CD4-positive, alpha-beta T cell treated with Interleukin-6 at 100 ng/mL for 8 hours (primary cell): ENCODE measurements at regions not wholly inside any gene's neighbourhood (a gene's known extent, or its start where the extent isn't known, plus 50 kb on each side); places are given as distances from the start of the nearest gene placed in this dataset.
"Not testable (repeated sequence)": the region's sequence is repeated elsewhere in the genome, so short reads cannot be mapped to it uniquely, and the experiment has no call there.

ENCODE experiments used
- DNase-seq: peaks from one replicate; pipeline ENCODE4 v3.0.0-alpha.2; 2020; ENCODE audit warnings: mixed read lengths, low spot score

DNA sequence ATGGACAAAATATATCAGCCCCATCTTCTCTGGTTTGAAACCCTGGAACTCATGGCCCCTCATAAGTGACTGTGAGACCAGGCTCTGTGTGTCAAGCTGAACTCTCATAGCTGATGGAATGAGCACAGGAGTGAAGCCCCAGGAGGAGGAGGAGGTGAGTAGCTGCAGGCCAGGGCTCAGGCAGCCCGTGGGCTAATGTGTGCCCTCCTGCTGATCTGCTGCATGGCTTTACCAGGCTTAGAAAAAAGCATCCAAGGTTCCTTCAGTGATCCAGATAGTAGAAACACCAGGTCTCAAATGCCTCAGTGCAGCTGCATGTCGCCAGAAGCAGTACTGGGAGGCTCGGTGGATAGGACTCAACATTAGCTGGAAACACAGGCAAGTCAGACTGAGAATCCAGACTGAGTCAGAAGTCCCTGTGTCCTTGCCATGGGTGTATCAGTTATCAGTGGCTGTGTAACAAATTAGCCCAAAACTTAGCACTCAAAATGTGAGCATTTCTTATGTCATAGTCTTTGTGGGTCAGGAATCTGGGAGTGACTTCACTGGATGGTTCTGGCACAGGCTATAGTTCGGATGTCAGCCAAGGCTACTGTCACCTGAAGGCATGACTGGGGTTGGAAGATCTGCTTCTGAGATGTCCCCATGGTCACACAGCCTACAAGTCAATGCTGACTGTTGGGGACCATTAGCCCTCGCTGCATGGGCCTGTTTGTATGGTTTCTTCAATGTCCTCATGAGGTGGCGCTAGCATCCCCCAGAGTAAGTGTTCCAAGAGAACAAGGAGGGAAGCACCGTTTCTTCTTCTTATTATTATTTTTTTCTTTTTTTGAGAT, 255.4 kb upstream of the IRF2BP2 start:
- no peak for DNase-seq

DNA sequence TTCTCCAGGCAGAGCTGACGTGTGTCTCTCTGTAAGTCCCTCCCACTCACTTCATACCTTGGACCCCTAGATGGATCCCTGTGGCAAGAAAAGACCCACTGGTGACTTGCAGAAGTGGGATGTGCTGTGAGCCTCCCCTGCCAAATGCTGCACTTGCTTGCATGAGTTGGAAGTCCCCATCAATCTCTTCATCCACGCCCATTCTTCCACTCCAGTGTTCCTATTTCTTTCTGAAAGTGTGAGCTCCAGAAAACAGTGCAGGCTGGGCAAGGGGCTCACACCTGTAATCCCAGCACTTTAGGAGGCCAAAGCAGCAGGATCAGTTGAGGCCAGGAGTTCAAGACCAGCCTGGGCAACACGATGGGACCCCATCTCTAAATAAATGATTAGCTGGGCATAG, 254.1 kb upstream of the IRF2BP2 start:
- no peak for DNase-seq

DNA sequence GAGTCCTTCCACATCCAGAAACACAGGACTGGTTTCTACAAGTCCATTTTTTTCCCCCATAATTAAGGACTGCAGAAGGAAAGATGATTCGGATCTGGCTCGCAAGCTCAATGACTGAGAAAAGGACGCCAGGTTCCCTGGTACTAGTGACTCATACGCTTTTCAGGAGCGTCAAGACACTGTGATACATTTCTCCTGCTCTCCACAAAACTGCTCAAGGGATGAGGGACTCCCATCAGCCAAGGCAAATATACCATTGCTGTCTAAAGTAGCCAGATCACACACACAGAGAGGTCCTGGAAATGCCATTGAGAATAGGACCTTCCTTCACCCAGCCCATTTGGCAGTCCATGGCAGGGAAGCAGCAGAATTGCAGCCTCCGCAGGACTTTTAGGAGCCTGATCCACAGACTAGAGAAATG, 253.6 kb upstream of the IRF2BP2 start:
- no peak for DNase-seq

DNA sequence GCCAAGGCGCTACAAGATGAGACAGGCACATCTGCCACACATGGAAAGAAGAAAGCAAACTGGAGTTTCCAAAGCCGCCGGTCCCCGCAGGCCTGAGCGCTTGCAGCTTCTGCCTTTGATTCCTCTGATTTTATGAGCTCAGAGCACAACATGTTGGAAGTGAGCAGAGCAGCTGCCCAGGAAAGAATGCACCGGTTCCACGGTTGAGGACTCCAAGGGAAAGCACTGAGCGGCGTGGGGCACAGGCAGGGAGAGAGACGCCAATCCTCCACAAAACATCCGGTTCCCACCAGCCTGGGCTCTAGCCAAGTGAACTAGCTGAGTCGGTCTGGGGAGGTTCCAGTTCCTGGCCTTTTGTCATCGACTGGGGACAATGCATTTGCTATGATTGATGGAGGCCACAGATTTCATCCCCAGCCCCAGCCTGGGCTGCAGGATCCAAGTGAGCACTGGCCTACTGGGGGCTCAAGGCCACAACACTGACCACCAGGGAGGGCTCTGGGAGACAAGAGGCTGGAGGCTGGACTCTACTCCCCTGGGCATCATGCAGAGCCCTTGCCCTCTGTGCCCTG, 253.1 kb upstream of the IRF2BP2 start:
- DNase-seq = no peak

DNA sequence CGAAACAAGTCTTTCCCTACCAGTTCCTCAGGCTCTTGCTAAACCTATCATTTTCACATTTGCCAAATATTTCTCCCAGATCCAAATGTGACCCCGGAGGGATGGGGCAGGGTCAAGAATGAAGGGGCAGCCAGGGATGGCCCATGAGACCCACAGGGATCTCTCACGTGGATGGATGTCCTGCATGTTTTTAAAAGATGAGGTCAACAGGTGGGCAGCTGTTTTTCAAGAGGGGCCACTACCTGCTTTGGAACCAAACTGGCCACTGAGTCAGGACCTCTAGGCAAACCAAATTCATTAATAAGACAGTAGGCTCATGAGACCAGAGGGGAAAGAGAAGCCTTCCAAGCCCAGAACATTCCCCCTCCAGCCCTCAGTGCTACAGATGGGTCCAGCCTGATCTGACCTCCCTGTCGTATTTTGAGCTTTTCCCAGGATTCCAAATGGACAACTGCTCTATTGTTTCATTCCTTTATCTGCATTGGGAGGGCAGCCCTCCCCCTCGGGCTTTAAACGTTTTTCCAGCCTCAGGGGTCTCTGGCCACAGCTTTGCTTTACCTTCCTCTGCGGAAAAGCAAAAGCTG, 252.5 kb upstream of the IRF2BP2 start:
- DNase-seq = no peak

DNA sequence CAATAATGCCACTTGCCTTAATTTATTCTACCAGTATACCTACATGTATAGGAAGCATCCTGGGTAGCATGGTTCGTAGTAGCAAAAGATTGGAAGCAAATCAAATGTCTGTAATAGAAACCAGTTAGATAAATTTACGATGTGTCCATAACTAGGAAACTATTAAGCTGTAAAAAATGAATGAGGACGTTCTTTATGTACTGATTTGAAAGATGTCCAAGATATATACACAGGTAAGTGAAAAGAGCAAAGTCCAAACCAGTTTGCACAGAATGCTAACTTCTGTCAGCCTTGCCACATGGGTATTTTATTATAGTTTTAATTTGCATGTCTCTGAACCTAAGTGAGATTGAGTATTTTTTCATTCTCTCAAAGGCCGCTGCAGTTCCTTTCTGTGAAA, 251.8 kb upstream of the IRF2BP2 start:
- no peak for DNase-seq

DNA sequence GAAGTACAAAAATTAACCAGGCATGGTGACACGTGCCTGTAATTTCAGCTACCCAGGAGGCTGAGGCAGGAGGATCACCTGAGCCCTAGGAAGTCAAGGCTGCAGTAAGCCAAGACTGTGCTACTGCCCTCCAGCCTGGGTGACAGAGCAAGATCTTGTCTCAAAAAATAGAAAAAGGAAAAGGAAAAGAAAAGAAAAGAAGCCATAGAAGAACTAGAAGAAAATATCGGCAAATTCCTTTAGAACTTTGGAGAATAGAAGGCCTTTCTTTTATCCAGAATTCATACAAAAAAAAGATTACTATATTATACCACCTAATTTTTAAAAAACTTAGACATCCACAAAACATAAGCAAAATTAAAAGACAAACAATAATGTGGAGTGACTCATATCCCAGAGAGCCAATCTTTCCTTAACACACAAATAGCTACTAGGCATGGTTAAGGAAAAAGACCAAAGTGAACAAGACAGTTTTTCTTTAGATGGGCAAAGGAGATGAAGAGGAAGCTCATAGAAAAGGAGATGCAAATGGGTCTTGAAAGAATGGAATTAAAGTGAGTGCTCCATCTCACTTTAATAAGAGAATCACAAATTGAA, 251.1 kb upstream of the IRF2BP2 start:
- no peak for DNase-seq

DNA sequence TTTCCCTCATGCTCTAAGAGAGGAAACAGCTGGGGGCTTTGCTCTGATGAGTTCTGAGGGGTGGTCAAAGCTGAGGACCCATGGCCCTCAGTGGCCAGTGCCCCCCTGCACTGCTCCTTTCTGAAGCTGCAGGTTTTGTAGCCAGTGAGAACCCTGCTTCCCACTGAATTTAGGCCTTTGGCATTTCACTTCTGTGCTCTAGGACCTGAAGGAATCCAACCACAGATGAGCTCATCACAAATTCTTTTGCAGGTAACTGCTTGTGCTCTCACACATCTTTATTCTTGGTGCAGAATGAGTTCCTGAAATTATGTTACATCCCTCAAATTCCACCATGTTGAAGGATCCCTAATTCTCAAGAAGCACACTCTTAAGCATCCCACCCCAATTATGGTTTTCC, 248.7 kb upstream of the IRF2BP2 start:
- no peak for DNase-seq

DNA sequence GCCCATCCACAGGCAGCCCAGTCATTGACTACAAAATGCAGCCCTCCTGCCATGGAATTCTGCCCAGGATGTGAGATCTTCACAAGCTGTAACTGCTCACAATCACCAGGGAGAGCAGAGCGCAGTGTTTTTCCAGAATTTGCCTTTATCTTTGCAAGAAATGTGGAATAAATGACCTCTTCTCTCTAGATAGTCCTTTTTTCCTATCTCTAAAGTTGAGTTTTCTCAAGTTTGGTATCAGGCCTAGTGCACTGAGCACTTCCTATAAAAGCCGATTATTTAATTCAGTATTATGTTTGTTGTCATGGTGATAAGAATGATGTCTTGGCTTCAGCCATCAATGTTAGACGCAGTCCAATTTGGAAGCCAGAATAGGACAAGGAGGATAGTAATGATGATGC, 246.9 kb upstream of the IRF2BP2 start:
- DNase-seq = no peak

DNA sequence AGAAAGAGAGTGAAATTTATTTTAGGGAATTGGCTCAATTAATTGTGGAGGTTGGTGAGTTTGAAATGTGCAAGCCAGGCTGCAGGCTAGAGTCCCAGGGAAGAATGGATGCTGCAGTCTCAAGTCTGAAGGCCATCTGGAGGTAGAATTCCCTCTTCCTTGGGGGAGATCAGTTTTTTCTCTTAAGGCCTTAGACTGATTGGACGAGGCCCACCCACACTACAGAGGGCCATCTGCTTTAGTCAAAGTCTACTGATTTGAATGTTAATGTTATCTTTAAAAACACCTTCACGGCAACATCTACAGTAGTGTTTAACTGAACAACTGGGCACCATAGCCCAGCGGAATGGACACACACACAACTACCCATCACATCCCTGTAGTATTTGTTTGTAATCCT, 245.9 kb upstream of the IRF2BP2 start:
- DNase-seq = no peak

DNA sequence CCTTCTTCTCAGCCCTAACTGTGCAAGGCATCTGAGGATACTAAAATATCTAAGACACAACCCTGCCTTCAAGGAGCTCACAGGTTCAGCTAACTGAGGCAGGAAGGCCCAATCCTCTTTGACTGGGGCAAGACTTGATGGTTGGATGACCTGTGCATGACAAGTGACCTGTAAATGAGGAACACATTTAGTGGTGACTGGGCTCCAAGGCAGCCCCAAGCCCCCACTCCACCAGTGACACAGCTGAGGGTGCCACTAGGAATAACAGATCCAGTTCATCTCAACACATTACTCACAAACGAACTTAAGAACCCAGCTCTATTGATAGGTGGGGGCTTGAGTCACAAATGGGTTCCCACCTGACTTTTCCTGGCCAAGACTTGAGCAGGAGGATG, 244.7 kb upstream of the IRF2BP2 start:
- no peak for DNase-seq

DNA sequence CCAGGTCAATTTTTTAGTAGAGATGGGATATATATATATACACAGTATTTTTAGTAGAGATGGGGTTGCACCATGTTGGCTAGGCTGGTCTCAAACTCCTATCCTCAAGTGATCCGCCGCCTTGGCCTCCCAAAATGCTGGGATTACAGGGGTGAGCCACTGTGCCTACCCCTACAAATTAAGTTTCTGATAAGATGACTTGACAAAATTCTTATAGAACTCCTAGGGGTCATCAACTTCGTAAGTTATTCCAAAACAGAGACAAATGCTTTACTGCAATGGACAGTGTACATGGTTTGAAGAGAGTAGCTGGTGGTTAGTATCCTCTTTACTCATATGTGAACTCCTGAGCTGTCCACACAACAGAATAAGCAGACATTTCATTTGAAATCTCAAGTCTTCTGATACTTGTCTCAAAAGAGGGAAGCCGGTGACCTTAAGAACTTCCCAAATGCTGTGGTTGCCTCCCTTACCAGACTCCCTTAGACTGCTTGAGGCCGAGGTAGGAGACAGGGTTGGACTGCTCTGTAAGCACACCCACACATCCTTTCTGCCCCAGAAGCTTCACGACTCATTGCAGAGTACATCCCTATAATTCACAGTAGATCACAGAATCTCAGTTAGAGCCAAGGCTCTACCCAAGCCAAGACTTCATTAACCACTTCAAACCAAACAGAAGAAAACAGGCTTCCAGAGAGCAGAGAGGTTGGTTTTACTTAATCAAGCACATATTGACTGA, 244.1 kb upstream of the IRF2BP2 start:
- DNase-seq = no peak

DNA sequence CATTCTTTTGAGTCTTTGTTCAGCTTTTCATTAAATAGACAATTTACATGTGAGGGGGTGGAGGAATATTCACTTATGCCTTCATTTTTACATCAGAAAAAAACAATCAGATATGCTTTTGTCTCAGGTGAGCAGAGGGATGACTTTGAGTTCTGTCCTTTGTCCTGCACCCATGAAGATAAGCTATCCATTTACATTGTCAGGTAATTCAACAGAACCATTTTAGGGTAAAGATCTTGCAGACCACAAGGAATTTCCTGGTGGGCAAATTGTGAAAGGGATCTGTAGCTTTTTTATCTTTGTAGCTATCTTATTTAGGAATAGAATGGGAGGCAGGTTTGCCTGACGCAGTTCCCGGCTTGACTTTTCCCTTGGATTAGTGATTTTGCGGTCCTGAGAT, 242.7 kb upstream of the IRF2BP2 start:
- DNase-seq = no peak

DNA sequence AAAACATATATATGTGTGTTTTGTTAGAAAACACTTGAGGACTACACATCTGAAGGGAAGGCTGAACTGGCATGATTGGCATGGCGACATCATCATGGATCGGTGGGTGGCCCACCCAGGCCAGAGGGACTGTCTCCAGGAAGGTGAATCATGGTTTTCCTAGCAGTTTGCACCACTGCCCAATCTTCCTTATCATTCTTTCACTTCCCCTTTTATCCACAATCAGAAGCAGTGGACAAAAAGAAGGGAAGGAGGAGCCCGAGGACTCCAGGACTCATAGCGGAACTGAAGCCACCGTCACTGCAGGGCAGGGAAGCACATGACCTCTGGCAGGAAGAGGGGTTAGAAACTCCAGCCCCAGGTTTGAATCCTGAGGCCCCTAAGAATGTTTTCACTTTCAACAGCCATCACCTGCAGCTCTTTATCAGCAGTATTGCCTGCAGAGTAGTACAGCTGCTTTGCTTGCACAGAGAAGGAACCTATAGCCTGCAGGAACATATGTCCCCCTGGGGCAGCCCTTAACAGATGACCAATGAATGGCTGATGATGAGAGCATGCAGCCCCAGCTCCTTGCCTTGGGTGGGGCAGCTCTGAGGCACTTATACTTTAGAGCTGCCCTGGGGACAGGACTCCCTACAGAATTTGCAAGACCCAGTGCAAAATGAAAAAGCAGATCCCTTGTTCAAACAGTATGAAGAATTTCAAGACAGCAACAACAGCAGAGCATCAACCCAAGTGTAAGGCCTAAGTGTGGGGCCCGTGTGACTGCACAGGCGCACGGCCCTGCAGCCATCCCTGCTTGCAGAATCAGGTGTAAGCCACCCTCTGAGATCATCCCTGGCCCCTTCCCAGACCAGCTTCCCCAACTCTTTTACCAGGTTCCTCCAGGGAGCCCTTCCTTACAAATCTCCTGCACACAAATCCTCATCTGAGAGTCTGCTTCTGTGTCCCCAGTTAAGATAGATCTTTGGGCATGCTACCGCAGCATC, 241.8 kb upstream of the IRF2BP2 start:
- no peak for DNase-seq

DNA sequence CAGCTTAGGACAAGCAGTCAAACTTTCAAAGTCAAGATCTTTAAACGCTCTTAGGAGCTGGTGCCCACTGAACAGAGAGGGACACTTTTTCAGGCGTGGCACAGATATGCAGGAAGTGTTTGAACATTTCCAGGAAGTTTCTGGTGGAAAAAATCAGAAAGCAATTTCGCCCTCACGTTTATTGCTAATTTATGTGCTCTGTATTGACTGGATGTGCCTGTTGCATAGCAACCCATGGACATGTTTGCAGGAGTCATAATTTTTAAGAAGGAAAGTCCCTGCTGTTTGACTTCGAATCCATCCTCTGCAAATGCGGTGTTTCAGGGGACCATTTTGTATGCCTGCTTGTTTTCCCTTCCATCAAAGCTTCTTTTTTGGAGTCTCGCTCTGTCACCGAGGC, 239.9 kb upstream of the IRF2BP2 start:
- no peak for DNase-seq

DNA sequence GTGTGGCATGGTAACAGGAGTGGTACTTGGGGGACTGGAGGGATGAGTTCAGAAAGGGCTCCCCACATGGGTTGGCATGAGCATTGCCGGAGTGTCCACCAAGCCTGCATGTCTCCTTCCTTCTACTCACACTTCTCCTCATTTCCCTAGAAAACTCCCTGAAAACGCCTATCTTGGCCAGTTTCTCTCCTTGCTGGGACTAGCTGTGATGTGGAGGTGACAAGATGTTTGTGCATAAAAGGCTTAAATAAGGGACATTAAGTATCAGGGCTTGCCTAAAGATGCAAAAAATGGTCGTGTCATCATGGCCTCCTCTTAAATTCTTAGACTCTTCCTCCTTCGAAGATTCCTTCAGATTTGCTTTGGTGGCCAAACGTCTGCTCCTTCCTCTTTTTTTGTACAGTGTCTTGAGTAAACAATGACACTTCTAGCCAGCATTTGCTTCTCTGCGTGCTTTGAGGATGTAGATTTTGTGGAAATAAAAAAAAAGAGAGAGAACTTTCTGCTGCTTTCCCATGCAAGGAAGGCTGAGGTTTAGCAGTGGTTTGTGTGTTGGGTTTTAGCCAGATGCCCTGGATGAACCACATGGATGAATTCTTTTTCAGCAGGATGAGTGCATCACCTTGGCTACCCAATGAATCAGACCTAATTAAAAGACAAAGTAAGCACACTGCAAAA, 239.1 kb upstream of the IRF2BP2 start:
- DNase-seq = no peak

DNA sequence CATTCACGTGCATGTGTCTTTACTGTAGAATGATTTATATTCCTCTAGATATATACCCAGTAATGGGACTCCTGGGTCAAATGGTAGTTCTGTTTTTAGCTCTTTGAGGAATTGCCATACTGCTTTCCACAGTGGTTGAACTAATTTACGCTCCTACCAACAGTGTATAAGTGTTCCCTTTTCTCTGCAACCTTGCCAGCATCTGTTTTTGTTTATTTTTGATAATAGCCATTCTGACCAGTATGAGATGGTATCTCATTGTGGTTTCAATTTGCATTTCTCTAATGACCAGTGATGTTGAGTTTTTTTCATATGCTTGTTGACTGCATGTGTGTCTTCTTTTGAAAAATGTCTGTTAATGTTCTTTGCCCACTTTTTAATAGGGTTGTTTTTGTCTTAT, 236.8 kb upstream of the IRF2BP2 start:
- not testable (repeated sequence) for DNase-seq

DNA sequence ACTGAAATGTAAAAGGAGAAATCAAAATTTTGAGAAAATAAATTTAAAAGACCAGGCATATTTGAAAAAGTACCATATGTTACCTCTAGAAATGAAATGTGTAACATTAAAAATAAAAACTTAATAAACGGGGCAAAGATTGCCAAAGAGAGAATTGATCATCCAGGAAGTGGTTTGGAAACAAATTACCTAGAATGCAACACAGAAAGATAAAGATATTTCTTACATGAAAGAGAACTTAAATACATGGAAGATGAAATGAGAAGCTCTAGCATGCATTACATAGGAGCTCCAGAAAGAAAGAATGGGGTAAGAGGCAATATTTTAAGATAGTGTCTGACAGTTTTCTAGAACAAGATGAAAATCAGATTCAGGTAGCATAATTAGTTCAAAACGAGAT, 235.9 kb upstream of the IRF2BP2 start:
- no peak for DNase-seq

DNA sequence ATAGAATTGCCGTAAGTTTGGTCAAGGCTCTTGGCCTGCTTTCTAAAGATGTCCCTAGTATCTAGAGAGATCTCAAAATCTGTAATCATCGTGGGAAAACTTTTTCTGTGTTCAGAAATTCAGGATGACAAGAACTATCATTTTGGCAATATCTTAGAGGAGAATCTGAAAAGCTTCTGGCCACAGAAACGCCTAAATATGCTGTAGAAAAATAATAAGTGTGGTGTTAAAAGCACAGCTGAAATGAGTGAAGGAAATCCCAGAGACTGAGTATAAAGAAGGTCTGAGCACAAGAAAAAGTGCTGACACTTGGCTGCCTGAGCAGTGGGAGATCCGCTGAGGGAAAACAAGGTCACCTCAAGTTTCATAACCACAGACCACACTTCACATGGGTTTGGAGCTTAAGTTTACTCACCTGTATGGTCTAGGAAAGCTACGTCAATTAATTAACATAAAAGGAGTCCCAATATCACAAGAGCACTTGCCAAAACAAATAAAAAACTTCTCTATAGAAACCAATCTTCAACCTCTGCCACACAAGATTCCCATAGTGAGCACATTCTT, 235.2 kb upstream of the IRF2BP2 start:
- DNase-seq = peak; percentile 55

DNA sequence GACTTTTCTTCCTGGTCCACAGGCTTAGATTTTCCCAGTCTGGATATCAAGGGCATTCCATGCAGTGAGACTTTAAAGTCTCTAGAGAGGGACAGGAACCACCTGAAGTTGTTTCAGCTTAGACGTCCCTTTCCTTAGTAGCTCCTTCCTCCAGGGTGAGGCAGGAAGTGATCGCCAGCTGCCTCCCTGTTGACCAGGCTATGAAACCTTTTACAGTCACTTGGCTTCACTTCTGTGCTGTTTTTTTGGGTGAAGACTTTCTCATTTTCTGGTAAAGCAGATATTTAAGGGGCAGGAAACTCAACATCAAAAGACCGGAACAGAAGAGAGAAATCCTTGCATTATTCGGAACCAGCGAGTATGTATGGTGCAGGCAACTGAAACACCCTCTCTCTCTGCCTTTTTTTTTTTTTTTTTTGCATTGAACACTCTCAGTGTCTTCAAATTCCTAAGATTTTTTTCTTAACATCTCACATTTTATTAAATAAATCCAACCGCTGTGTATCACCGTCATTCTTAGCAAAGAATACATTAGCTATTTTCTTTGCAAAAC, 234.6 kb upstream of the IRF2BP2 start:
- peak; percentile 31 for DNase-seq
